ACC112 (cell line): ENCODE measurements at regions not wholly inside any gene's neighbourhood (a gene's known extent, or its start where the extent isn't known, plus 50 kb on each side); places are given as distances from the start of the nearest gene placed in this dataset.
"Not testable (repeated sequence)": the region's sequence is repeated elsewhere in the genome, so short reads cannot be mapped to it uniquely, and the experiment has no call there.

Experiments used
- H2AFZ ChIP-seq: fragments of 200-600 bp; sonication (generic); one replicate; pipeline ENCODE4 v1.6.0; 2017; ENCODE audit warnings: antibody characterized with exemption, low read length; ENCODE audit not compliant: unreplicated experiment
- H3K27ac ChIP-seq: fragments of 200-600 bp; sonication (generic); 2 replicates; pipeline ENCODE4 v1.5.1; 2014; ENCODE audit warnings: low read depth, mild to moderate bottlenecking, antibody characterized with exemption, low read length, moderate library complexity
- H3K27me3 ChIP-seq: fragments of 200-600 bp; sonication (generic); 2 replicates; pipeline ENCODE4 v1.6.1; 2014; ENCODE audit warnings: mild to moderate bottlenecking, antibody characterized with exemption, low read length, moderate library complexity, mixed read lengths; ENCODE audit not compliant: insufficient read depth
- H3K36me3 ChIP-seq: fragments of 200-600 bp; sonication (generic); 2 replicates; pipeline ENCODE4 v1.6.1; 2016; ENCODE audit warnings: mild to moderate bottlenecking, antibody characterized with exemption, low read length, moderate library complexity, mixed read lengths; ENCODE audit not compliant: insufficient read depth
- H3K4me1 ChIP-seq: fragments of 200-600 bp; sonication (generic); one replicate; pipeline ENCODE4 v1.6.1; 2016; ENCODE audit warnings: low read length, mixed read lengths; ENCODE audit not compliant: insufficient read depth, unreplicated experiment, control insufficient read depth
- H3K4me3 ChIP-seq: fragments of 200-600 bp; sonication (generic); 2 replicates; pipeline ENCODE4 v1.5.1; 2014; ENCODE audit warnings: mild to moderate bottlenecking, low read depth, low read length
- H3K79me2 ChIP-seq: fragments of 200-600 bp; sonication (generic); one replicate; pipeline ENCODE4 v1.6.0; 2016; ENCODE audit warnings: low read length; ENCODE audit not compliant: control insufficient read depth, unreplicated experiment, insufficient read depth

GRCh38 chr7:65453341-65454030 lies 79.8 kb downstream of the ZNF92 start:
- no peak overlapping the region for H3K27ac ChIP-seq
- H3K4me3 ChIP-seq, result no peak overlapping the region

GRCh38 chr7:65454469-65454868 lies 80.8 kb downstream of the ZNF92 start:
- Histone ChIP-seq H3K4me3 (no peak overlapping the region), H3K27me3 (peaks cover 82% of the 10 kb centered on the region), H3K79me2 (no peaks in the 10 kb centered on the region), H3K27ac (no peak overlapping the region), H2AFZ (no peak overlapping the region), H3K4me1 (no peaks in the 10 kb centered on the region), H3K36me3 (no peaks in the 10 kb centered on the region)

More at GRCh38 chr7:65453341-65454030, 79.8 kb downstream of the ZNF92 start:
- H2AFZ ChIP-seq, result no peak overlapping the region
- H3K27me3 ChIP-seq, result peaks cover 77% of the 10 kb centered on the region
- peaks cover 8% of the 10 kb centered on the region for H3K4me1 ChIP-seq
- no peaks in the 10 kb centered on the region for H3K36me3 ChIP-seq
- no peaks in the 10 kb centered on the region for H3K79me2 ChIP-seq

DNA sequence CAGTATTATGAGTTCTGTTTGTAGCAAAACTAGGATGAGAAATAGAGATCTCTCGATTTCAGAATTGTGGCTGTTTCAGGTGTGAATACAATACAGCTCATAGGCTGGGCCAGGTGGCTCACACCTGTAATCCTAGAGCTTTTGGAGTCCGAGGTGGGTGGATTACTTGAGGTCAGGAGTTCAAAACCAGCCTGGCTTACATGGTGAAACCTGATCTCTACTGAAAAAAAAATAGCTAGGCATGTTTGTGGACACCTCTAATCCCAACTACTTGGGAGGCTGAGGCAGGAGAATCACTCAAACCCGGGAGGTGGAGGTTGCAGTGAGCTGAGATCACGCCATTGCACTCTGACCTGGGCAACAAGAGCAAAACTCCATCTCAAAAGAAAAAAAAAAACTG lies 81.4 kb downstream of the ZNF92 start:
- not testable (repeated sequence) for H3K36me3 ChIP-seq, H2AFZ ChIP-seq, H3K4me3 ChIP-seq, H3K4me1 ChIP-seq, H3K79me2 ChIP-seq, H3K27ac ChIP-seq
- peaks cover 85% of the 10 kb centered on the region for H3K27me3 ChIP-seq

DNA sequence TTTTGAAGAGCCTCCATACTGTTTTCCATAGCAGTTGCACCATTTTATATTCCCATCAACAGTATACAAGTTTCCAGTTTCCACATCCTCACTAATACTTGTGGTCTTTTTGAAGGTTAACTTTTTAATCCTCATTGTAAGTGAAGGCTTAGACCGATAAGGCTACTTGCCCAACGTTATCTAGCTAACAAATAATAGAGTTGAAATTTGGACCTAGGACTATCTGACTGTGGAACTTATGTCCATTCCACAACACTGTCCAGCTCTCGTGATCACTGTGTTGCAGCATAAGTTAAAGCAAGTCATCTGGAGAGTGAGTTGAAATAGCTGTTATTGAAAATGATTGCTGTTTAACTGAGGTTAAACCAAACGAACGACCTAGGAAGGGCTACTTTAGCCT lies 84.0 kb downstream of the ZNF92 start:
- H3K27ac ChIP-seq, result no peak overlapping the region
- H3K4me3 ChIP-seq, result no peak overlapping the region
- H3K79me2 ChIP-seq, result no peaks in the 10 kb centered on the region
- peaks cover 66% of the 10 kb centered on the region for H3K27me3 ChIP-seq
- no peak overlapping the region for H2AFZ ChIP-seq
- H3K36me3 ChIP-seq, result no peaks in the 10 kb centered on the region
- no peaks in the 10 kb centered on the region for H3K4me1 ChIP-seq

- Histone ChIP-seq H3K36me3 (no peaks in the 10 kb centered on the region), H2AFZ (no peak overlapping the region), H3K4me1 (no peaks in the 10 kb centered on the region), H3K27me3 (peaks cover 49% of the 10 kb centered on the region), H3K79me2 (no peaks in the 10 kb centered on the region), H3K4me3 (no peak overlapping the region), H3K27ac (no peak overlapping the region)
Observed at GRCh38 chr7:65459438-65459837, 85.8 kb downstream of the ZNF92 start.

DNA sequence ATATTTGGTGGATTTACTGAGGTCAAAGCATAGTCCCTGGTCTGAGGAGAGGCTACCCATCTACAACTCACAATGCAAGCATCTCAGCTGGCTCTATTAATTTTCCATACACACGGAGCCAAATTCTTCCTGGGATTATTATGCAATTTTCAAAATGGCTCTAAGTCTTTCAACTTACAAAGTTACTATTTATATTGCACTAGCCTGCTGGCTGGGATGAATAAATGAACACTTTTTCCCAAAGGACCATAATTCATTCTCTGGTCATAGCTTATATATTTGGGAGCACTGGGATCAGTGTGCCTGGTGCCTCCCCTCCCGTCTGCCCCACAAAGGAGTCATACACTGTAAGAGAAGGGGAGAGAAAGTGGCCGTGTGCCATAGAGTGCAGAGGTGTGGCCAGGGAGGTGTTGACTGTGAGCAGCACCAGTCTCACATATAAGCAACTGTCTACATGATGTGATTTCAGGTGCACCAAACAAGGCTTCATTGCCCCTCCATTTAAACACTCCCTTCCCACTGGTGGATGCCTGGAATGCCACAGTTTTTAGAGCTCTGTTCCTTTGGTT lies 88.6 kb downstream of the ZNF92 start:
- H3K27ac ChIP-seq, result no peak overlapping the region
- no peaks in the 10 kb centered on the region for H3K4me1 ChIP-seq
- H3K79me2 ChIP-seq, result no peaks in the 10 kb centered on the region
- H3K27me3 ChIP-seq, result peaks cover 21% of the 10 kb centered on the region; the same call in 1 of the 2 replicates
- no peaks in the 10 kb centered on the region for H3K36me3 ChIP-seq
- no peak overlapping the region for H2AFZ ChIP-seq
- no peak overlapping the region for H3K4me3 ChIP-seq

GRCh38 chr7:65463184-65463583 lies 89.5 kb downstream of the ZNF92 start:
- peaks cover 13% of the 10 kb centered on the region; the same call in 1 of the 2 replicates for H3K27me3 ChIP-seq
- H3K27ac ChIP-seq, result no peak overlapping the region
- H3K4me1 ChIP-seq, result no peaks in the 10 kb centered on the region
- no peak overlapping the region for H2AFZ ChIP-seq
- H3K4me3 ChIP-seq, result no peak overlapping the region
- no peaks in the 10 kb centered on the region for H3K79me2 ChIP-seq
- H3K36me3 ChIP-seq, result no peaks in the 10 kb centered on the region

GRCh38 chr7:65469919-65470558 lies 96.4 kb downstream of the ZNF92 start:
- not testable (repeated sequence) for H3K36me3 ChIP-seq, H2AFZ ChIP-seq, H3K79me2 ChIP-seq, H3K27ac ChIP-seq, H3K4me3 ChIP-seq, H3K4me1 ChIP-seq
- peaks cover 10% of the 10 kb centered on the region; the same call in 1 of the 2 replicates for H3K27me3 ChIP-seq

- Histone ChIP-seq H3K79me2 (no peaks in the 10 kb centered on the region), H3K36me3 (no peaks in the 10 kb centered on the region), H3K4me3 (no peak overlapping the region), H3K27ac (no peak overlapping the region), H2AFZ (no peak overlapping the region), H3K4me1 (no peaks in the 10 kb centered on the region), H3K27me3 (peaks cover 24% of the 10 kb centered on the region; the same call in 1 of the 2 replicates)
Observed at GRCh38 chr7:65471587-65471986, 97.9 kb downstream of the ZNF92 start.

- no peak overlapping the region for H3K4me3 ChIP-seq
- H3K4me1 ChIP-seq, result no peaks in the 10 kb centered on the region
- no peak overlapping the region for H2AFZ ChIP-seq
- no peak overlapping the region for H3K27ac ChIP-seq
- no peaks in the 10 kb centered on the region for H3K79me2 ChIP-seq
- H3K36me3 ChIP-seq, result no peaks in the 10 kb centered on the region
- peaks cover 45% of the 10 kb centered on the region; the same call in 1 of the 2 replicates for H3K27me3 ChIP-seq
Observed at GRCh38 chr7:65475040-65475726, 101.5 kb downstream of the ZNF92 start.
